RWPE2 (cell line): ENCODE measurements at regions not wholly inside any gene's neighbourhood (a gene's known extent, or its start where the extent isn't known, plus 50 kb on each side); places are given as distances from the start of the nearest gene placed in this dataset.

Experiments
- ATAC-seq: fragments of 200-7000 bp; cut with Tn5 transposase; 3 replicates; pipeline ENCODE4 v1.9.1; 2021; ENCODE audit warnings: low read depth
- DNase-seq: peaks from one replicate; pipeline ENCODE4 v3.0.0-alpha.2; 2020; ENCODE audit warnings: low spot score
- H3K27ac ChIP-seq: fragments of 450-650 bp; 2 replicates; pipeline ENCODE4 v1.5.1; 2017; ENCODE audit warnings: mild to moderate bottlenecking; ENCODE audit not compliant: poor library complexity, severe bottlenecking
- H3K27me3 ChIP-seq: fragments of 250-450 bp; sonication (Bioruptor Pico); 2 replicates; pipeline ENCODE4 v1.5.1; 2021; ENCODE audit warnings: mild to moderate bottlenecking, moderate library complexity; ENCODE audit not compliant: insufficient read depth, poor library complexity, severe bottlenecking
- H3K36me3 ChIP-seq: fragments of 250-450 bp; sonication (Bioruptor Pico); 2 replicates; pipeline ENCODE4 v1.5.1; 2020; ENCODE audit warnings: low read depth, mild to moderate bottlenecking, moderate library complexity
- H3K4me1 ChIP-seq: fragments of 250-450 bp; sonication (Bioruptor Pico); 2 replicates; pipeline ENCODE4 v1.5.1; 2021; ENCODE audit warnings: mild to moderate bottlenecking, moderate library complexity; ENCODE audit not compliant: insufficient read depth, poor library complexity, severe bottlenecking
- H3K4me3 ChIP-seq: fragments of 250-450 bp; sonication (Bioruptor Pico); 2 replicates; pipeline ENCODE4 v1.5.1; 2021; ENCODE audit warnings: mild to moderate bottlenecking, moderate library complexity; ENCODE audit not compliant: severe bottlenecking
- H3K9me3 ChIP-seq: fragments of 250-450 bp; sonication (Bioruptor Pico); 2 replicates; pipeline ENCODE4 v1.5.1; 2021; ENCODE audit warnings: mild to moderate bottlenecking, moderate library complexity; ENCODE audit not compliant: severe bottlenecking
- CTCF ChIP-seq: fragments of 450-650 bp; IDR thresholded peaks from one replicate; pipeline ENCODE4 v1.5.1; 2017; ENCODE audit warnings: mild to moderate bottlenecking, moderate library complexity; ENCODE audit not compliant: poor library complexity, severe bottlenecking

GRCh38 chr14:34223373-34224148 lies 238.5 kb downstream of the SPTSSA start:
- H3K4me1 ChIP-seq: peaks cover 27% of the 10 kb centered on the region
- H3K27ac ChIP-seq: no peak overlapping the region
- ATAC-seq: no peak
- H3K36me3 ChIP-seq: no peaks in the 10 kb centered on the region
- TF ChIP-seq CTCF: no peak
- H3K4me3 ChIP-seq: no peak overlapping the region
- no peak for DNase-seq
- no peaks in the 10 kb centered on the region for H3K9me3 ChIP-seq
- no peaks in the 10 kb centered on the region for H3K27me3 ChIP-seq

GRCh38 chr14:34222867-34223266 lies 239.2 kb downstream of the SPTSSA start:
- H3K27me3 ChIP-seq: no peaks in the 10 kb centered on the region
- ATAC-seq (no peak), DNase-seq (no peak)
- no peak for TF ChIP-seq CTCF
- H3K9me3 ChIP-seq: no peaks in the 10 kb centered on the region
- H3K4me3 ChIP-seq: no peak overlapping the region
- peaks cover 27% of the 10 kb centered on the region for H3K4me1 ChIP-seq
- H3K36me3 ChIP-seq: no peaks in the 10 kb centered on the region
- no peak overlapping the region for H3K27ac ChIP-seq

- TF ChIP-seq CTCF: no peak
- Histone ChIP-seq H3K9me3 (no peaks in the 10 kb centered on the region), H3K4me3 (no peak overlapping the region), H3K27me3 (no peaks in the 10 kb centered on the region), H3K4me1 (peaks cover 27% of the 10 kb centered on the region), H3K27ac (peak overlapping the region; percentile 95), H3K36me3 (no peaks in the 10 kb centered on the region)
- ATAC-seq (no peak), DNase-seq (no peak)
These were observed 239.9 kb downstream of the SPTSSA start for GRCh38 chr14:34222122-34222521.

GRCh38 chr14:34220921-34221320 lies 241.1 kb downstream of the SPTSSA start:
- Histone ChIP-seq H3K36me3 (no peaks in the 10 kb centered on the region), H3K27me3 (no peaks in the 10 kb centered on the region), H3K9me3 (no peaks in the 10 kb centered on the region), H3K27ac (peak overlapping the region; percentile 95), H3K4me1 (peaks cover 27% of the 10 kb centered on the region), H3K4me3 (no peak overlapping the region)
- ATAC-seq (no peak), DNase-seq (no peak)
- no peak for TF ChIP-seq CTCF

GRCh38 chr14:34220378-34220706 lies 241.7 kb downstream of the SPTSSA start:
- DNase-seq (no peak), ATAC-seq (no peak)
- TF ChIP-seq CTCF: no peak
- H3K4me1 ChIP-seq: peaks cover 29% of the 10 kb centered on the region
- no peak overlapping the region for H3K4me3 ChIP-seq
- no peaks in the 10 kb centered on the region for H3K27me3 ChIP-seq
- H3K27ac ChIP-seq: peak overlapping the region; percentile 95
- no peaks in the 10 kb centered on the region for H3K36me3 ChIP-seq
- H3K9me3 ChIP-seq: no peaks in the 10 kb centered on the region
